ENCODE measurements at regions not wholly inside any gene's neighbourhood (a gene's known extent, or its start where the extent isn't known, plus 50 kb on each side); places are given as distances from the start of the nearest gene placed in this dataset.
"Not testable (repeated sequence)": the region's sequence is repeated elsewhere in the genome, so short reads cannot be mapped to it uniquely, and the experiment has no call there.

GRCh38 chr14:88929656-88930436 is 105.4 kb downstream of the TTC8 start:
- no peak for DNase-seq

- DNase-seq: no peak
These were observed 107.1 kb downstream of the TTC8 start for GRCh38 chr14:88931321-88932110.

- no peak for DNase-seq
These were observed 108.7 kb downstream of the TTC8 start for GRCh38 chr14:88933191-88933590.

GRCh38 chr14:88934351-88934806 is 109.9 kb downstream of the TTC8 start:
- no peak for DNase-seq

GRCh38 chr14:88935083-88935482 is 110.6 kb downstream of the TTC8 start:
- no peak for DNase-seq

GRCh38 chr14:88937706-88938105 is 113.3 kb downstream of the TTC8 start:
- no peak for DNase-seq

GRCh38 chr14:88940671-88941070 is 116.2 kb downstream of the TTC8 start:
- DNase-seq: no peak

- no peak for DNase-seq
These were observed 117.0 kb downstream of the TTC8 start for GRCh38 chr14:88941414-88941813.

GRCh38 chr14:88947646-88948598 is 123.5 kb downstream of the TTC8 start:
- no peak for DNase-seq

- no peak for DNase-seq
These were observed 125.6 kb downstream of the TTC8 start for GRCh38 chr14:88950069-88950468.

- DNase-seq: no peak
These were observed 126.9 kb downstream of the TTC8 start for GRCh38 chr14:88951370-88951769.

GRCh38 chr14:88952901-88953300 is 128.4 kb downstream of the TTC8 start:
- no peak for DNase-seq

- DNase-seq: peak; percentile 26
These were observed 131.0 kb downstream of the TTC8 start for GRCh38 chr14:88955455-88955854.

GRCh38 chr14:88960496-88960895 is 136.0 kb downstream of the TTC8 start:
- DNase-seq: no peak

- DNase-seq: no peak
These were observed 136.8 kb downstream of the TTC8 start for GRCh38 chr14:88961214-88961613.

- DNase-seq: no peak
These were observed 137.9 kb downstream of the TTC8 start for GRCh38 chr14:88962356-88962755.

GRCh38 chr14:88967299-88967698 is 142.8 kb downstream of the TTC8 start:
- no peak for DNase-seq

GRCh38 chr14:88975043-88975830 is 150.8 kb downstream of the TTC8 start:
- DNase-seq: no peak

- DNase-seq: no peak
These were observed 151.5 kb downstream of the TTC8 start for GRCh38 chr14:88975926-88976325.

- not testable (repeated sequence) for DNase-seq
These were observed 156.5 kb downstream of the TTC8 start for GRCh38 chr14:88980907-88981306.

GRCh38 chr14:88981948-88982347 is 157.5 kb downstream of the TTC8 start:
- DNase-seq: no peak

- no peak for DNase-seq
These were observed 159.3 kb downstream of the TTC8 start for GRCh38 chr14:88983755-88984154.
